K562 (cell line): ENCODE measurements at regions not wholly inside any gene's neighbourhood (a gene's known extent, or its start where the extent isn't known, plus 50 kb on each side); places are given as distances from the start of the nearest gene placed in this dataset.

ENCODE experiments used
- ATAC-seq: fragments of 200-7000 bp; cut with Tn5 transposase; 3 replicates; pipeline ENCODE4 v1.9.1; 2020; ENCODE audit warnings: moderate library complexity
- BruUV-seq: library from RNA; stranded (reverse); fragments of 400-500 nt; replicated peaks from 2 replicates; lab custom pipeline; 2021; lab: Mats Ljungman, UMichigan
- CTCF ChIA-PET: fragments of 300-600 bp; formaldehyde crosslinking; extraction: SDS; loops from one replicate; lab custom pipeline; 2021; ENCODE audit warnings: low intra/inter-chr PET ratio; lab: Yijun Ruan, JAX
- POLR2A ChIA-PET: fragments of 300-600, 350-650 bp; sonication (Branson Sonifier 250); formaldehyde crosslinking; extraction: SDS; loops from one replicate; lab custom pipeline; 2021; ENCODE audit warnings: antibody characterized with exemption, inconsistent platforms; lab: Yijun Ruan, JAX
- DNase-seq, 4 experiments: peaks; one replicate each; pipeline versions ENCODE4 v3.0.0 to v3.0.0-alpha.2; 2011 to 2018; ENCODE audit warnings: low spot score in 3 of 4, mixed read lengths in 3 of 4; ENCODE audit errors: extremely low read depth in 1 of 4
- FAIRE-seq: peaks from 2 replicates; lab custom pipeline; 2011; peaks lifted over from hg19 to GRCh38; lab: Jason Lieb, UNC
- H2AFZ ChIP-seq: 2 replicates; pipeline ENCODE4 v1.6.0; 2011; ENCODE audit warnings: low read depth, low read length, control low read depth, inconsistent platforms
- H3K27ac ChIP-seq: fragments of 200-600 bp; 3 replicates; pipeline ENCODE4 v1.8.0; 2011; ENCODE audit warnings: low read depth, mild to moderate bottlenecking, control low read depth, inconsistent platforms, low read length, moderate library complexity, mixed read lengths; ENCODE audit errors: extremely low read depth
- H3K27me3 ChIP-seq, 2 experiments: fragments of 300-600 bp in 1 of 2; 2 replicates in 1 of 2; 3 replicates in 1 of 2; pipeline versions ENCODE4 v1.6.0 to v1.8.0; 2011; ENCODE audit warnings: inconsistent platforms in 2 of 2, low read length in 2 of 2, mild to moderate bottlenecking in 1 of 2, mixed read lengths in 1 of 2, moderate library complexity in 1 of 2; ENCODE audit not compliant: control insufficient read depth in 2 of 2, insufficient read depth in 2 of 2
- H3K36me3 ChIP-seq: fragments of 300-600 bp; 3 replicates; pipeline ENCODE4 v1.8.0; 2011; ENCODE audit warnings: mild to moderate bottlenecking, low read length, inconsistent platforms; ENCODE audit not compliant: control insufficient read depth, insufficient read depth
- H3K4me1 ChIP-seq, 2 experiments: fragments of 200-600 bp in 1 of 2; replicated peaks in 1 of 2; 2 replicates in 1 of 2; 3 replicates in 1 of 2; pipeline versions ENCODE4 v1.5.1 to v1.8.0; 2011; ENCODE audit warnings: inconsistent platforms in 2 of 2, low read length in 2 of 2, mild to moderate bottlenecking in 1 of 2, mixed read lengths in 1 of 2, moderate library complexity in 1 of 2; ENCODE audit not compliant: control insufficient read depth in 2 of 2, insufficient read depth in 2 of 2
- H3K4me2 ChIP-seq: 2 replicates; pipeline ENCODE4 v1.6.1; 2011; ENCODE audit warnings: low read length, control low read depth, inconsistent platforms, mixed read lengths; ENCODE audit not compliant: insufficient read depth
- H3K4me3 ChIP-seq: fragments of 200-600 bp; sonication (generic), shearing (Covaris generic); 2 replicates; pipeline ENCODE4 v1.5.1; 2016; ENCODE audit warnings: control low read depth, inconsistent platforms
- H3K79me2 ChIP-seq: fragments of 200-600 bp; 3 replicates; pipeline ENCODE4 v1.8.0; 2011; ENCODE audit warnings: low read length, inconsistent platforms; ENCODE audit not compliant: control insufficient read depth, insufficient read depth
- H3K9ac ChIP-seq, 2 experiments: 2 replicates each; pipeline versions ENCODE4 v1.6.0 to v1.6.1; 2011; ENCODE audit warnings: low read depth in 2 of 2, low read length in 2 of 2, control low read depth in 1 of 2, inconsistent platforms in 1 of 2, mild to moderate bottlenecking in 1 of 2, mixed read lengths in 1 of 2; ENCODE audit not compliant: insufficient read depth in 1 of 2
- H3K9me1 ChIP-seq: one replicate; pipeline ENCODE4 v1.6.0; 2011; ENCODE audit warnings: inconsistent platforms, mild to moderate bottlenecking, low read length, moderate library complexity; ENCODE audit not compliant: control insufficient read depth, insufficient read depth
- H3K9me3 ChIP-seq: replicated peaks from 2 replicates; pipeline ENCODE4 v1.5.1; 2011; ENCODE audit warnings: low read depth, low read length, inconsistent platforms; ENCODE audit not compliant: control insufficient read depth, insufficient read depth
- H4K20me1 ChIP-seq: replicated peaks from 2 replicates; pipeline ENCODE4 v1.6.1; 2011; ENCODE audit warnings: low read length, inconsistent platforms, mixed read lengths; ENCODE audit not compliant: control insufficient read depth, insufficient read depth
- ADNP ChIP-seq: fragments of 200-800 bp; sonication (Bioruptor generic); IDR thresholded peaks from 2 replicates; pipeline ENCODE4 v1.6.1; 2016; ENCODE audit warnings: missing genetic modification characterization, missing compliant biosample characterization
- L3MBTL2 ChIP-seq: fragments of 450-650 bp; IDR thresholded peaks from 2 replicates; pipeline ENCODE4 v1.6.1; 2016; ENCODE audit warnings: mild to moderate bottlenecking, moderate library complexity
- SMAD4 ChIP-seq: fragments of 250-450 bp; sonication (Bioruptor Pico); conservative IDR thresholded peaks from 2 replicates; pipeline ENCODE4 v1.8.0; 2021; ENCODE audit warnings: inconsistent platforms, mild to moderate bottlenecking, moderate library complexity
- SPI1 ChIP-seq: IDR thresholded peaks from 2 replicates; pipeline ENCODE4 v1.6.1; 2011; ENCODE audit warnings: low read depth, low read length, control low read depth, borderline replicate concordance
- TAL1 ChIP-seq: fragments of 450-650 bp; IDR thresholded peaks from 2 replicates; pipeline ENCODE4 v1.6.1; 2016; ENCODE audit warnings: mild to moderate bottlenecking
- TCF7 ChIP-seq: sonication (generic); IDR thresholded peaks from 2 replicates; pipeline ENCODE4 v1.6.1; 2016; ENCODE audit warnings: antibody characterized with exemption, borderline replicate concordance
- WGBS: fragments of 100-300 bp; shearing (Covaris generic); methylation state at CpG from one replicate; pipeline ENCODE4 v1.1.6; 2016; ENCODE audit warnings: low coverage, mixed read lengths; ENCODE audit not compliant: insufficient coverage; ENCODE audit errors: missing lambda C conversion rate; 5-methylcytosine and 5-hydroxymethylcytosine counted together
- in situ Hi-C: fragments of 300-500 bp; cut with MboI; formaldehyde crosslinking; loops from 4 replicates; pipeline ENCODE4 v1.15.0; 2018; ENCODE audit warnings: inconsistent platforms, mixed read lengths
- intact Hi-C: fragments of 100-400 bp; cut with micrococcal nuclease; formaldehyde crosslinking; loops from 2 replicates; pipeline ENCODE4 v1.14.2; 2022

DNA sequence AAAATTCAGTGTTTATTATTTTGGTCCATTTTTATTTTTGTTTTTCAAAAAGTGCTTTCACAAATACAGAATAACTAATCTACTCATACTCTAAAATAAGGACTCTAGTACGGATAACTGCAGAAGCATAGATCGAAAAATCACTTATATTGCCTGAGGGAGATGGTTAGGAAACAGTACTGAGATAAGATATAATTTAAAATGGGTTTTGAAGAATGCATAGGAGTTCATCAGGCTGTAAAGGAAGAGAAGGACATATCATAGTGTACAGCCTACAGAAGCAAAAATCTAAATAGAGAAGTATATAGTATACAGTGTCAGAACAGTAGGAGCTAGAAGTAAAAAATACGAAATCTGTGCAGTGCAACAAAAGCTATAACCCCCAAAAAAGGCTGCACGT lies 247.4 kb downstream of the SOX11 start:
- ChIA-PET POLR2A (no interaction called here), CTCF (no interaction called here)
- Histone ChIP-seq H3K36me3 (no peaks in the 10 kb centered on the region), H3K27me3 (no peaks in the 10 kb centered on the region), H4K20me1 (no peaks in the 10 kb centered on the region), H2AFZ (no peak overlapping the region), H3K4me2 (no peak overlapping the region), H3K9me1 (no peaks in the 10 kb centered on the region), H3K9me3 (no peaks in the 10 kb centered on the region), H3K9ac (no peak overlapping the region), H3K27ac (no peak overlapping the region), H3K79me2 (no peaks in the 10 kb centered on the region), H3K4me1 (no peaks in the 10 kb centered on the region), H3K4me3 (no peak overlapping the region)
- 0% methylated on average over 4 of the region's 4 CpGs for WGBS
- in situ Hi-C loops (no loop called here), intact Hi-C loops (no loop called here)
- DNase-seq (no peak), FAIRE-seq (no peak), ATAC-seq (no peak)
- TF ChIP-seq SMAD4 (CRISPR knock-in tag) (no peak), TCF7 (no peak), SPI1 (no peak), L3MBTL2 (no peak)
- no TSS peak for BruUV-seq

DNA sequence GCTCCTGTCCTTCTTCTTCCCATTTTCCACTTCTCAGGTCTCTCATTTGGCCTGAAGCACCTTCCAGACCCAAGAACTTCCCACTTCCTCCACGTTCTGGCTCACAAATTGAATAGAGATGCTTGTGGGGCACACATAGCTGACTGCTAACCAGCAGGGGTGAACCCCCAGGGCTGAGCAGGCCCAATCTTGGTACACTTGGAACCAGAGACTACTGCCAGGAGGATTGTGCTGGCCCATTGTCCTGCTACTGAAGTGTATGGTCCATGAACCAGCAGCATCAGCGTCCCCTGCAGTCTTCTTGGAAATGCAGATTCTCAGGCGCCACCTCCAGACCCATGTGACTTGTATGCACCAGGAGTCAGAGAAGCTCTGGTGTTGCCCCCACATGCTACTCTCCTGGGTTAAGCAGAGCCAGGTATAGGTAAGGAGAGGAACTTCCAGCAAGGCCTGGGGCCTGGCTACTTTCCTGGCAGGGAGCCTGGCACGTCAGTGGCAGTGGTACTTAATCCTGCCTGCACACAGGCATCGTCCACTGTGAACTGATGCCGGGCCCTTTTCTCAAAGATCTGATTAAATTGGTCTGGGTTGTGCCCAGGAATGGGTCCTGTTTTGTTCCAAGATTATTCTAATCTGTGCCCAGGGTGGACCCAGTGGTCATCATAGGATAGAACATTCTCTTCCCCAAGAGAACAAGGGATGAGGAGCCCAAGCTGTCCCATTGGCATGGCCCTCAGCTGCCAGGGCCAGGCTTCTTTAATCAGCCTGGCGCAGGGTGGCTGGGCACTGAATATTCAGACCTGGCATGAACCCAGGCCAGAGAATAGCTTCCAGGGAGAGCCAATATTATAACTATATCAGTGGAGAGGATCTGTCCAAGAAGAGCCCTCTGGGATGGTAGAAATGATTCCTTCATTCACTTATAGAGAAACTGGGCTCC lies 248.7 kb downstream of the SOX11 start:
- in situ Hi-C loops = no loop called here
- no peak overlapping the region for H3K9ac ChIP-seq
- no peaks in the 10 kb centered on the region for H3K27me3 ChIP-seq
- no TSS peak for BruUV-seq
- TF ChIP-seq ADNP = no peak
- no peak for TF ChIP-seq TAL1
- no peak for ATAC-seq
- H3K79me2 ChIP-seq = no peaks in the 10 kb centered on the region
- 0% methylated on average over 6 of the region's 7 CpGs for WGBS
- no peaks in the 10 kb centered on the region for H3K9me1 ChIP-seq
- H3K27ac ChIP-seq = no peak overlapping the region
- no peak overlapping the region for H2AFZ ChIP-seq
- DNase-seq = no peak
- no peak overlapping the region for H3K4me3 ChIP-seq
- no peak for FAIRE-seq
- H4K20me1 ChIP-seq = no peaks in the 10 kb centered on the region
- H3K9me3 ChIP-seq = no peaks in the 10 kb centered on the region
- ChIA-PET POLR2A (no interaction called here), CTCF (no interaction called here)
- H3K4me1 ChIP-seq = no peaks in the 10 kb centered on the region
- no peak overlapping the region for H3K4me2 ChIP-seq
- no peaks in the 10 kb centered on the region for H3K36me3 ChIP-seq
- intact Hi-C loops = no loop called here
